ENCODE measurements at regions not wholly inside any gene's neighbourhood (a gene's known extent, or its start where the extent isn't known, plus 50 kb on each side); places are given as distances from the start of the nearest gene placed in this dataset.
A peak's percentile ranks its signal among the peaks of the same experiment; 100 is the strongest.

DNA sequence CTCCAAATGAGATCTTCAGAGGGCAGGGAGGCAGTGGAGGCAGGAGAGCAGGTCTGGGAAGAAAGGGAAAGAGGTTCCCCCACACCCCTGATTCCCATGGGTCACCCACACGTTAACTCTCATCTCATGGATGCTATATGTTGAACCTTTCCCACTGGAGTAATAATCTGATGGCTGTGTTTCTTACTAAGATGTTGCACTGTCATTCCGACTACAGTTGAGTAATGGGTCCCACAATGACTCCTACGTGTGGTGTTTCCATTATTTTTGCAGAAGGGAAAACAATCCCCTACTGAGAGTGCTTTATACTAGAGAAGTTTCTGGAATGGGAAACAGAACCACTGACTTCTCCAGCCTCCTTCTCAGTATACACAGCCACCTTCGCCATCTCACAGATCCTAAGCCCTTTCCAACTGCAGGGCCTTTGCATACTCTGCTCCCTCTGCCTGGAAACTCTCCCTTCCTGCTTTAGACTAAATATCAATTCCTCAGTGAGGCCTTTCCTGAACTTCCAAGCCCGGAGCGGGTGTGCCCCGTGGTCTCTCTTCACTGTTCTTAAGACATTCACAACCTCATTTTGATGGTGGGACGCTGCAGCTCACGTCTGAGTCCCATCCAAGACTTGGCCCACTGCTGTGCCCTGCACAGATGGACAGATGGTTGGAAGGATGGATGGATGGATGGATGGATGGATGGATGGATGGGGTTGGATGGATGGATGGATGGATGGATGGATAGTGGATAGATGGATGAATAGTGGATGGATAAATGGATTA lies 238.6 kb upstream of the PMEPA1 start:
- TF ChIP-seq ZFX (IDR thresholded peaks at IDR 0.05; ENCODE audit: borderline replicate concordance) (no peak), CTCF (IDR thresholded peaks at IDR 0.05) (no peak)
- H3K27ac ChIP-seq: no peak overlapping the region

DNA sequence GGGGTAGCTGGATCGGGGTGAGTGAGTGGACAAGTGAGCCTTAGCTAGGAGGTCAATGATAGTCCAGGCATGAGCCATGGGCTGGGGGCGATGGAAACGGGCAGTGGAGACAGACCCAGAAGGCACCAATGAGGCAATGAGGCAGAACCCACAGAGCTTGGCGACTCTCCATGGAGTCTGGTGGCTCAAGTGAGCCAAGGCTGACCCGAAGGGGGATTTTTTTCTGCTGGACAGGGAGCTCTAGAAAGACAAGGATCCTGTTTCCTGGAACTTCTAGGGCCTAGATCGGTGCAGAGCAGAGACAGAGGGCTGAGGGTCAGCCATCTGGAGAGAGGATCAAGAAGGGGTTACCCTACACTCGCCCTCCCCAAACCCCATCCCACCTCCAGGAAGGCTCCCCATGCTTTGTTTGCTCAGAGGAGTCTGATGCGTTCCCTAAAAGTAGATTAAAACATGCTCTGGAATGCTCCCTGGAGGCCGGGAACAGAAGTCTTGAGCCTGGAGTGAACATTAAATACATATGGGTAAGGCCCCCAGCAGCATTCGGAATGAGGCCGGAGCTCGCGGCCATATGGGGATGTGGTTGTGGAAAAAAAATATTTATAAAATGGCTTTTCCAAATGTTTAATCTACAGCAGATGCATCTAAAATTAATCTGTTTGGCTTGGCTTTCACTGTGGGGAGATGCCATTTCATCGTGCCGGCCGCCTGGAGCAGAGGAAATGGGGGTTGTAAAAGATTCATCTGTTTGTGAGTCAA lies 237.8 kb upstream of the PMEPA1 start:
- TF ChIP-seq CTCF (IDR thresholded peaks at IDR 0.05): no peak
- no peak overlapping the region for H3K27ac ChIP-seq

GRCh38 chr20:57946559-57947315 lies 236.9 kb upstream of the PMEPA1 start:
- TF ChIP-seq ZFX (IDR thresholded peaks at IDR 0.05; ENCODE audit: borderline replicate concordance) (no peak), CTCF (IDR thresholded peaks at IDR 0.05) (no peak)
- peak overlapping the region; percentile 95 for H3K27ac ChIP-seq

GRCh38 chr20:57944988-57945387 lies 235.2 kb upstream of the PMEPA1 start:
- TF ChIP-seq CTCF (IDR thresholded peaks at IDR 0.05) (no peak), ZFX (IDR thresholded peaks at IDR 0.05; ENCODE audit: borderline replicate concordance) (no peak)
- peak overlapping the region; percentile 95 for H3K27ac ChIP-seq

DNA sequence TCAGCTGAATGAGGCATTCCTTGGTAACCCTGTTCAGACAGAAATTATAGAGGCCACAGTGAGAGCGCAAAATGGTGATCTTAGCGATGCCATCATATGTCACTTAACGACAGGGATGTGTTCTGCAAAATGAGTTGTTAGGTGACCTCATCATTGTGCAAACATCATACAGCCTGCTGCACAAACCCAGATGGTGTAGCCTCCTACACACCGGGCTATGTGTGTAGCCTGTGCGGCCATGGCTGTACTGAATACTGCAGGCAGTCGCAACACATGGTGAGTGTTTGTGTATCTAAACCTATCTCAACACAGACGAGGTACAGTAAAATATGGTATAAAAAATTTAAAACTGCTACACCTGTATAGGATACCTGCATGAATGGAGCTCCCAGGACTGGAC lies 234.1 kb upstream of the PMEPA1 start:
- H3K27ac ChIP-seq: peak overlapping the region; percentile 95
- TF ChIP-seq ZFX (IDR thresholded peaks at IDR 0.05; ENCODE audit: borderline replicate concordance): no peak
- TF ChIP-seq CTCF (IDR thresholded peaks at IDR 0.05): no peak

DNA sequence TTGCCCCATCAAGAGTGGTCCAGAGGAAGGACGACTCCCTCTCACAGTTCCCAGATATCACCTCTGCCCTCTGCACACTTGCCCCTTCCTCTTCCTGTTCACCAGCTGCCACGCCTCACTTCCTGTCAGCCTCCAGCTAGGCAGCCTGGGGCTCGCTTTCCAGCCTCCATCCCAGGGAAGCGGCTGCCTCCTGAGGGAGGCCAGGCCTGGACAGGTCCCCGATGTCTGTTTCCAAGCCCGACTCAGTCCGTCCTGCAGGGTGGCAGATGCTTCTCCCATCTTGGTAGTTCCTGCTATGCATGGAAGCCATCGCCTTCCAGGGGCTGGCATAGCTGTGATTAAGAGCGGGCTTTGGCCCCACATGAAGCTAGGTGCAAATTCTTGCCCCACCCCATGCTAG lies 233.5 kb upstream of the PMEPA1 start:
- TF ChIP-seq CTCF (IDR thresholded peaks at IDR 0.05) (no peak), ZFX (IDR thresholded peaks at IDR 0.05; ENCODE audit: borderline replicate concordance) (no peak)
- H3K27ac ChIP-seq: peak overlapping the region; percentile 95

All from 22Rv1 (cell line).